ENCODE measurements at regions not wholly inside any gene's neighbourhood (a gene's known extent, or its start where the extent isn't known, plus 50 kb on each side); places are given as distances from the start of the nearest gene placed in this dataset.

DNA sequence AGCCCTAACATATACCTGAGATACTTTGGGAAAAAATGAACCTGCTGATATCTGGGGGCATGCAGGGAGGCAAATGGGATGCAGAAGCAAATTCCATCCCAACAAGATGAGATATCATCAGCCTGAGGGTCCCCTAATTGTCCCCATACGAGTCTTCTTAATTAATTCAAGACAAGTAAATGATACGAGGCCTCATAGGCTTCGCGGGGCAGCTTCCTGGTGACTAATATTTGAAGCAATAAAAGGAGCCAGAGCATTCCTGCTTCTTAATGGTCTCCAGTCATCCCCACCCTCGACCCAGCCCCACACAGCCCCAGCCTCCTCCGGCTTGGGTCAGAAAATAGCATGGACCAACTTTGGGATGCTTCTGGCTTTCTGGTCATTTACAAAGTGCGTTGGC lies 99.6 kb upstream of the MSX1 start:
- no peak overlapping the region for H3K4me3 ChIP-seq
- no peaks in the 10 kb centered on the region for H3K4me1 ChIP-seq
- DNase-seq (no peak), ATAC-seq (no peak)
- intact Hi-C loops (cut with DNase I): no loop called here
- H3K27ac ChIP-seq: no peak overlapping the region
- TF ChIP-seq, protein P1, sequence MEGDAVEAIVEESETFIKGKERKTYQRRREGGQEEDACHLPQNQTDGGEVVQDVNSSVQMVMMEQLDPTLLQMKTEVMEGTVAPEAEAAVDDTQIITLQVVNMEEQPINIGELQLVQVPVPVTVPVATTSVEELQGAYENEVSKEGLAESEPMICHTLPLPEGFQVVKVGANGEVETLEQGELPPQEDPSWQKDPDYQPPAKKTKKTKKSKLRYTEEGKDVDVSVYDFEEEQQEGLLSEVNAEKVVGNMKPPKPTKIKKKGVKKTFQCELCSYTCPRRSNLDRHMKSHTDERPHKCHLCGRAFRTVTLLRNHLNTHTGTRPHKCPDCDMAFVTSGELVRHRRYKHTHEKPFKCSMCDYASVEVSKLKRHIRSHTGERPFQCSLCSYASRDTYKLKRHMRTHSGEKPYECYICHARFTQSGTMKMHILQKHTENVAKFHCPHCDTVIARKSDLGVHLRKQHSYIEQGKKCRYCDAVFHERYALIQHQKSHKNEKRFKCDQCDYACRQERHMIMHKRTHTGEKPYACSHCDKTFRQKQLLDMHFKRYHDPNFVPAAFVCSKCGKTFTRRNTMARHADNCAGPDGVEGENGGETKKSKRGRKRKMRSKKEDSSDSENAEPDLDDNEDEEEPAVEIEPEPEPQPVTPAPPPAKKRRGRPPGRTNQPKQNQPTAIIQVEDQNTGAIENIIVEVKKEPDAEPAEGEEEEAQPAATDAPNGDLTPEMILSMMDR (IDR thresholded peaks at IDR 0.05): no peak
- TF ChIP-seq POLR2A (IDR thresholded peaks at IDR 0.05): no peak
- no peaks in the 10 kb centered on the region for H3K9me3 ChIP-seq
- H3K27me3 ChIP-seq: no peaks in the 10 kb centered on the region
- H3K36me3 ChIP-seq (replicated peaks in 1 of 2; ENCODE audit: insufficient read depth in 1 of 2, low read depth in 2 of 2): no peaks in the 10 kb centered on the region
- 66 to 76% methylated on average over 7 of the region's 7 CpGs for WGBS, 2 donors

DNA sequence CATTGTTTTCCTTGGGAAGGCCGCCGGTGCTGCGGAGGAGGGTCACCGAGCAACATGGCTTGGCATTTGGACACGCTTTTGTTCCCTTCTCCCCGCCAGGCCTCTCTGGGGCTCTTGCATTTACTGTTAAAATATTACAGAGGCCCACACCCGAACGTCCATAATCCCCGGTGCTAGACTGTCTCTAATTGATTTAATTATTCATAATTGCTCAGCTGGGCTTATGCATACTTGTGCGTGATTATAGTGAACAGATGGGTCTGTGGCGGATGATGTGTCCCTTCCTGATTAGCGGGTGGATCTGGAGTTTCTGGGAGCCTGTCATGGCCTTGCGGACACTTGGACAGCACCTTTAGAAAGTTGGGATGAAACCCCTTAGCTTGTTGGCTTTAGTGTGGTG lies 100.2 kb upstream of the MSX1 start:
- H3K4me3 ChIP-seq: no peak overlapping the region
- no peak overlapping the region for H3K27ac ChIP-seq
- TF ChIP-seq, protein P1 (IDR thresholded peaks at IDR 0.05): no peak
- no peak for TF ChIP-seq POLR2A (IDR thresholded peaks at IDR 0.05)
- no peaks in the 10 kb centered on the region for H3K9me3 ChIP-seq
- no peaks in the 10 kb centered on the region for H3K36me3 ChIP-seq (replicated peaks in 1 of 2; ENCODE audit: insufficient read depth in 1 of 2, low read depth in 2 of 2)
- 81 to 85% methylated on average over 13 of the region's 13 CpGs for WGBS, 2 donors
- intact Hi-C loops (cut with DNase I): no loop called here
- DNase-seq: no peak
- H3K27me3 ChIP-seq: no peaks in the 10 kb centered on the region
- ATAC-seq: no peak
- no peaks in the 10 kb centered on the region for H3K4me1 ChIP-seq

DNA sequence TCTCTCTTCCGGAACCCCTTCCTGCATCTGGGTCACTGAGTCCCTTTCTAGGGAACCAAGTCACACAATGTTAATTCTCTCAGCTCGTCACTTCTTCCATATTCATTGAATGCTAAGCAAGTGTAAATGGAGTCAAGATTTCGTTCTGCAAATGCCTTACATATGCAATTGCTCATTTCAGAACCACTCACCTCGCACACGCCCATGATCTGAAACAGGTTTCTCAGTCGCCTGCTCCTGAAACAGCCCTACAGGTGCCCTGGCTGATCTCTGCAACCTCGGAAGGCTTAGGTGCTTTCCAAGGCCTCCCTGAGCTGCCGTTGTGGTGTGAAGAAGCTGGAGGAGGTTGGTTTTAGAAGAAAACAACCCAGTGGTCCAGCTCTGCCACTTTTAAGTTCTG lies 100.8 kb upstream of the MSX1 start:
- H3K36me3 ChIP-seq (replicated peaks in 1 of 2; ENCODE audit: insufficient read depth in 1 of 2, low read depth in 2 of 2): no peaks in the 10 kb centered on the region
- H3K27ac ChIP-seq: no peak overlapping the region
- no peaks in the 10 kb centered on the region for H3K4me1 ChIP-seq
- TF ChIP-seq, protein P1 (IDR thresholded peaks at IDR 0.05): no peak
- no peak for TF ChIP-seq POLR2A (IDR thresholded peaks at IDR 0.05)
- WGBS, 2 donors: 65 to 77% methylated on average over 8 of the region's 8 CpGs
- DNase-seq: no peak
- H3K9me3 ChIP-seq: no peaks in the 10 kb centered on the region
- ATAC-seq: no peak
- no peak overlapping the region for H3K4me3 ChIP-seq
- no peaks in the 10 kb centered on the region for H3K27me3 ChIP-seq
- intact Hi-C loops (cut with DNase I): no loop called here

DNA sequence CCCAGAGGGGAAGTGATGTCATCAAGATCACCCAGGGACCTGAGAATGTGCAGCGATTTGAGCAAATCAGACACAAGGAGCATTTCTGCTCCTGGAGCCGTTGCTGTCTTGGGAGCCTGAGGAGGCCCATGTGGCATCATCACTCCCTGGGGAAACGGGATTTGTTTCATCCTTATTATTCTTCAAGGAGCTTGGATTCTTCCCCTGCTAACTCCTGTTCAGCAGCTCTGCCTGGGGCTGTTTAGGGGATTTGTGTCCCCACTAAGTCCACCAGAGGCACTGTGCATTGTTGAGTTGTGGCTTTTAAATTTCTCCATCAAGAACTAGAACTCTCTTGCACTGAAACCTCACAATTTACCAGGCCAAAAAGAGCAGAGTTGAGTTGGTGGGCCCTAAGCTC lies 104.2 kb upstream of the MSX1 start:
- WGBS, 2 donors: 60 to 71% methylated on average over 3 of the region's 3 CpGs
- Histone ChIP-seq H3K36me3 (replicated peaks in 1 of 2; ENCODE audit: insufficient read depth in 1 of 2, low read depth in 2 of 2) (no peaks in the 10 kb centered on the region), H3K4me1 (no peaks in the 10 kb centered on the region), H3K27me3 (no peaks in the 10 kb centered on the region), H3K4me3 (no peak overlapping the region), H3K27ac (no peak overlapping the region), H3K9me3 (no peaks in the 10 kb centered on the region)
- no peak for DNase-seq
- no peak for ATAC-seq
- intact Hi-C loops (cut with DNase I): no loop called here
- TF ChIP-seq POLR2A (IDR thresholded peaks at IDR 0.05): no peak
- TF ChIP-seq, protein P1 (IDR thresholded peaks at IDR 0.05): no peak

DNA sequence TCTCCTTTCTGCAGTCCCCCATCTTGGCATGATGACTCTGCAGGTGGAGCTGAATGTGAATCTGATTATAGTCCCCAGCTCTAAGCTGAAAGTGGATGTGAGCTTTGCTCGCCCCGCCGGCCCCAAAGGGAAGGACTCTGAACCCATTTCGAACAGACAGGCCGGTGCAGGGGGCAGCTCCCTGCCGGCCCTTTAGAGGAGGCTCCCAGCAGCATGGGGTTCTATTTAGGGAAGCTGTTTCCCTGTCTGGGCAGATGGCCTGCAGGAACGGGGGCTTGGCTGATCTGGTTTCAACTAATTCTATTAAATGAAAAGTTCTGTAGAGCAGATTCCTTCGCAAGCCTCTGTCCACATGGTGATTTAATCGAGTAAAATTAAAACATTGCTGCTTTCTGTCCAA lies 104.8 kb upstream of the MSX1 start:
- H3K4me3 ChIP-seq: no peak overlapping the region
- no peak for TF ChIP-seq POLR2A (IDR thresholded peaks at IDR 0.05)
- TF ChIP-seq, protein P1 (IDR thresholded peaks at IDR 0.05): no peak
- intact Hi-C loops (cut with DNase I): no loop called here
- no peaks in the 10 kb centered on the region for H3K4me1 ChIP-seq
- no peak overlapping the region for H3K27ac ChIP-seq
- DNase-seq (no peak), ATAC-seq (no peak)
- H3K36me3 ChIP-seq (replicated peaks in 1 of 2; ENCODE audit: insufficient read depth in 1 of 2, low read depth in 2 of 2): no peaks in the 10 kb centered on the region
- H3K9me3 ChIP-seq: no peaks in the 10 kb centered on the region
- H3K27me3 ChIP-seq: no peaks in the 10 kb centered on the region
- 47 to 51% methylated on average over 7 to 9 of the region's 9 CpGs for WGBS, 2 donors

Data from body of pancreas (tissue), 4 donors.